COLO668 (cell line): ENCODE measurements at regions not wholly inside any gene's neighbourhood (a gene's known extent, or its start where the extent isn't known, plus 50 kb on each side); places are given as distances from the start of the nearest gene placed in this dataset.

Experiments used
- DNase-seq: peaks from one replicate; lab custom pipeline; 2025; ENCODE audit not compliant: unreplicated experiment; lab: John Stamatoyannopoulos, UW

DNA sequence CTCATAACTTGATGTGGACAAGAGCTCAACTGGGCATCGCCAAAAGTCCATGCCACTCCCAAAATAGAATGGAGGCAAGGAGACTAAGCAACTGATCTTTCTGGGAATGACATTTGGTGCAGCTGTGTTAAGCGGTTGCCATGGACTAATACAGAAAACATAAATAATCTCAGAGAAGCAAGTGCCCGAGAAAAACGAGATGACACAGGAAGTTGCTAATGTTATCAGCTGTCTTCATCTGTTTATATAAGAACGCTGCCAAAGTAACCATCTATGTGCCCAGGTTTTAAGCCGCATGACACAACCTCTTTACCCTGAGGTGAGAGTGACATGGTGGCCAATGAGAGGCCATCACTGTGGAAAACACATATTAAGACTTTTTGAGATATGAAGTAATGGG is 54.9 kb upstream of the SACS start:
- DNase-seq: peak; percentile 76

DNA sequence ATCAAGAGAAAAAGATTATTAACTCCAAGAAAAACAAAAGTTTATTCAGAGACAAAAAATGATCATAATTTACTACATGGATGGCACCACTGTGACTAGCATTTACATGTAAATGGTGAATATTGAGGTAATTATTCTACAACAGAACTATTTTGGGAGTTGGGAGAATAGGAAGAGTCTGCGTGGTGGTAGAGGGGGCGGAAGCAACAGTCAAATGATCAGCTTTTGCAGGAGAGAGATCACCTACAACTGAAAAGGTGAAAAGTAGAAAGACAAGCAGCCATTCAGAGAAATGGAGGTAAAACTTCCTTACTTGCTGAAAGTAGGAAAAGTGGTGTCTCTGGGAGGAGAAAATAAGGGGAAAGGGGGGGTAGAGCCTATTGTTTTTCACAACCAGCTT is 62.8 kb upstream of the SACS start:
- no peak for DNase-seq

DNA sequence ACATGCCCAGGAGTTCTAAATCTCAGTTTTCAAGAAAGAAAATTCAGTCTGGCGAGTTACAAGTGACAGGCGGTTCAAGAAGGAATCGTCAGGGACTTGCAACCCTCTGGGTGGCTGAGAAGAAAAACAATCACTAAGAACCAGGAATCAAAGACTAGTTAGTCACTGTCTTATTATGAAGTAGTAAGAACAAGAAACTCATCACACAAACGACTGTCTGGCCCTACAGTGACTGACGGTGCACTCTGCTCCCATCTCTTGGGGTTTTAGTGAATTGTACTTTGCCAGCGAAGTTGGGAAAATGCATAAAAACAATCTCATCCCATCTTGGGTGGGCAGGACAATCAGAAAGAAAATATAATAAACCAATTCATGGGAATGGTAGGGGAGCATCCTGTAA is 63.7 kb upstream of the SACS start:
- DNase-seq: no peak

DNA sequence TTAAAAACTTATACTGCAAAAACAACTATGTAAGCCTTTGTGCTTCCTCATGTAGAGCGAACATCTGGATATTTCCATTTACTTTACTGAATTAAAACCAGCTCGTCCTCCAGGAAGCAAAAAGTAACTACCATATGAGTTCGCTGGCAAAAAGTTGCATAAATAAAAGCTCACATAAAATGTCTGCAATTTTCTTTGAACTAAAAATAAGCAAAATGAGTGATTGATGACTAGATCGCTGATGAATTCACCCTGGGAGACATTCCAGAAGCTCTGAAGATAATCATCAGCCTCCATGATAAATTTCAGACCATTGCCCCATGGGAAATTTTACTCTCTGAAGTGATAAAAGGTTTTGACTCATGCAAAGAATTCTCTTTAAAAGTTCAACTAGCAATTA is 67.3 kb upstream of the SACS start:
- DNase-seq: no peak

DNA sequence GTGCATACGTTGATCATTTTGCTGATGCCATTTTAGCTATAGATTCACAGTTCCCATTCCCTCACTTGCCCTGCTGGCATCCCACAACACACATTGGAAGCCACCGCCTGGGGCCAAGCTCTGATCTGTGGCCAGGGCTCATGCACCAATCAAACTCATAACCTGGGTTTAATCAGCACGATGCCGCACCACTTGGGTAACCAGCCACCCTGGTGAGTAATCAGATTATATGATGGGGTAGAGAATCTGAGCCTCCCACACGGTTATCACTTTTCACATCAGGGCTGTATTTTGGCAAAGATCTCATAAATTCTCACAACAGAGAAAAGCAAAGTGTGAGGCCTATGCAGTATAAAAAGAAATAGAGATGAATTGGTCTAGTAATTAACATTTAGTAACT is 66.0 kb upstream of the TNFRSF19 start:
- no peak for DNase-seq

DNA sequence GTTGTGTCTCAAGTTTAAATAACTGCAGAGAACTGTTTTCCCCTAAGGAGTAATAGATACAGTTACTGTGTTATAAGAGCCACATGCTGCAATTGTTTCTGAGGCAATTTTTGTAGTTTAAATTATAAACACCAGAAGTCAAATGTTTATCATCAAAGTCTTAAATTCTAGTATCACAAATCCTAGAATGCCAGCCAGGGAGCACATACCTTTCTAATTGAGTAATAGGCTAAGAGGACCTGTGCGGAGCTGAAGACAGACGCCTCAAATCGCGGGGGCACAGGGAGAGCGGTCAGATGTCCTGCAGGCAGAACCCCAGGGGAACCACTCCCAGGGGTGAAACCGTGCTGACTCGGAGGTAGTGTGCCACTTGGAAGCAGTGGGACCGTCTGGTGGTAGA is 65.2 kb upstream of the TNFRSF19 start:
- DNase-seq: no peak

DNA sequence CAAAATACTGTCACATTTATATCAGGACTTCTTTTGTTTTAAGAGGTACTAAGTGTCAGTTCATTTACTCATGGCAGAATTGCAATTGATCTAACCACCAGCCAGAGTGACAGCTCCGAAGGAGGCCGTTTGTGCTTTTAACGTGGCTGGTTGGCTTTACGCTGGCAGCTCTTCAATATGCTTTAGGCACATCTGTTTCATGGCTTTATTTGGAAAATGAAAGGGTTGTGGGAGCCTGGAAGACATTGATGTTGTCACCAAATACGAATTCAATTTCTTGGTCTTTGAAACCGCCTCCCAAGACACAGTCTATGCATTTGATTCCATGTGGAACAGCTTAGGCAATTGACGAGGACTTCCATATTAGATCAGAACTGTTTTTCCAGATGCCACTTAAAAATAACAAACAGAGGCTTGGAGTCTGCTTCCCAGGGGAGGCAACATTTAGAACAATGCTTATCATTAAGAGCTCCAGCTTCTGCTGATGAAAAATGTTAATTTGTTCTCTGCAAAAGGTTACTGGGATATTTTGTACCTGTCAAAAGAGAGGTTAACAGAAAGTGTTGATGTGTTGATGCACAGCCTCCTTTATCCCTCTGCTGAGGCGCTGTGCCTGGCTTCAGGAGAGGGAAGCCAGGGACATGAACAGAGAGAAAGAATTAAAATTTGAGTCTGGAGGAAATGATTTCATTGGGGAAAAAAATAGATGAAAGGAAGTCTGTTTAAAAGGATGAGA is 64.0 kb upstream of the TNFRSF19 start:
- DNase-seq: no peak

DNA sequence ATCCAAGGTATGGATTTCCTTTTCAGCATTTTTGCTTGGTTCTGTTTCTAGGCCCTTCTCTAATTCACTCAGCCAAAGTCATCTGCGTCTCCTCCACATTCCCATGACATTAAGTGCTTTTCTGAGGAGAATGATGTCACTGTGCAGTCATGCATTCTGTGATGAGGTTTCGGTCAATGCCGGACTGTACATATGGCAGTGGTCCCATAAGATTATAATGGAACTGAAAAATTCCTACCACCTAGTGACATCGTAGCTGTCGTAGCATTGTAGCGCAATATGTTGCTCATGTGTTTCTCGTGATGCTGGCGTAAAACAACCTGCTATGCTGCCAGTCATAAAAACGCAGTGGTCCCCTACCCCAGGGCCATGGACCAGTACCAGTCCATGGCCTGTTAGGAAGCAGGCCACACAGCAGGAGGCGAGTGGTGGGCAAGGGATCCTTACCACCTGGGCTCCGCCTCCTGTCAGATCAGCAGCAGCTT is 63.4 kb upstream of the TNFRSF19 start:
- DNase-seq: no peak

DNA sequence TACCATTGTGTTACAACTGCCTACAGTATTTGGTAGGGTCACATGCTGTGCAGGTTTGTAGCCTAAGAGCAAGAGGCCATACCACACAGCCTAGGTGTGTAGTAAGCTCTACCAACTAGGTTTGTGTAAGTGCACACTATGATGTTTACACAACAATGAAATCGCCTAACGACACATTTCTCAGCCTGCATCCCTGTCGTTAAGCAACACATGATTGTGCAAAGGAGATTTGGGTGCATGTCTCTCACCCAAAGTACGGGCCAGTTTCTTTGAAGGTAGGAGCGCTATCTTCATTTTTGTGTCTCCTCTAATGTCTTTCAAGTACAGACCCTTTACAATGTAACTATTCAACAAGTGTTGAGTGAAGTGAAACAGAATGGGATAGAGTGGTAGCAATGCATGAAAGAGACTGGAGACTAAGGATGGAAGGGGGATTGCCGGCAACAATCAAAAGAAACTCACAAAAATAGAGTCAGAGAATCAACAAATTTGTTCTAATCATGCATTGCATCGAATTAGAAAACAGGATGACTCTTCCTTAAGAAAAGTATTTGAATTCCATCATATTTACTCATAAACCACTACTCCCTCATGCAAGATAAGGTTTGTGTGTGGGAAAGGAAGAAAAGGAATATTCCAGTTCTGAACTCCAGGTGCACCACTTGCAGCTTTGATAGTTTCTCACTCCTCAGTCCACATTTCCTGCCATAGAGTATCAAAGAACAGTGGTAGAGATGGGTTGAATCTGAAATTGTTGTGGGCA is 60.2 kb upstream of the TNFRSF19 start:
- DNase-seq: no peak

DNA sequence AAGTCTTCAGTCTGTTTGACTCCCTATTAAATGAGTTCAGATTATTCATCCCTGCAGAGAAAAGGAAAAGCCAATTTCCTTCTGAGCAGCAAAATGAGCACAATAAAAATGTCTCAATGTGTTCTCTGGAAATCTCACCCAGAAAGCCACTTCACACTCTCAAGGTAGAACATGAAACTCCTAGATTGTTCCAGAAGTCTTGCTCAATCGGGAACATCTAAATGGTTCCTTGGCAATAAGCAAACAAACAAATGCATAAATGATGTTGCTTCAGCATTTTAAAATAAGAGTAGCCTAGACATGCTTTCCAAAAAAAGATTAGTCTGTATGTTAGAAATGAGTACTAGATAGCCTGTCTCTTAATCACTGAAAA is 59.7 kb upstream of the TNFRSF19 start:
- DNase-seq: no peak

DNA sequence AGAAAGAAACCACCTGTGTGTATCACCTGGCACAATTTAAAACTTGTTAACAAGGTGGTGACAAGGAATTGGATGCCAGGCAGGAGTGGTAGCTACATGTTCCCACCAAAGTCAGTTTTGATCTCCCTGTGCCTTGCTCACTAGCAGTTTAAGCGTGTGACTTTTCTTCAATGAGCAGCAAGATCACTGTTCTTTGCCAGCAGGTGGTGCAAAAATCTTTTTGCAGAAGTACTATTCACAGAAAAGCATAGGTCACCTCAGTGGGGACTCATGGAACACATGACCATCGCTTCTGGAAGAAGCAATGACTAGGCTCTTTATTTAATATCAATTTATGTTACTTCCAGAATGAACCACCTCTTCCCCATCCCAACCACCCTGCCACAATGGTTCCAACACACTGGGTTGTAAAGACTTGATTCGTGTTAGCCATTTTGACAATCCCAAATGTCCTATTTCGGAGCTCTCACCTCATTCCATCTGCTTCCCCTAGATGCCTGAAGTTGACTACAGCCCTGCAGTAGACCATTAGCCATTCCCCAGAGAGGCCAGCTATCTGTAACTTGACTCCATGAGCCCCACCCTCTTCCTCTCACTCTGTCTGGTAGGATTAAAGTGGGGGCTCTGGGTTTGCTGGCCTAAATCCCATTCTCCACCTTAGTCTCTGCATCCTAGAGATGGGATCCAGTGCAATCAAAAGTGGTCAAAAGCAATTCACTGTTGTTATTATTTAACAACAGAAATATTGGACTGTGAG is 59.1 kb upstream of the TNFRSF19 start:
- DNase-seq: no peak

DNA sequence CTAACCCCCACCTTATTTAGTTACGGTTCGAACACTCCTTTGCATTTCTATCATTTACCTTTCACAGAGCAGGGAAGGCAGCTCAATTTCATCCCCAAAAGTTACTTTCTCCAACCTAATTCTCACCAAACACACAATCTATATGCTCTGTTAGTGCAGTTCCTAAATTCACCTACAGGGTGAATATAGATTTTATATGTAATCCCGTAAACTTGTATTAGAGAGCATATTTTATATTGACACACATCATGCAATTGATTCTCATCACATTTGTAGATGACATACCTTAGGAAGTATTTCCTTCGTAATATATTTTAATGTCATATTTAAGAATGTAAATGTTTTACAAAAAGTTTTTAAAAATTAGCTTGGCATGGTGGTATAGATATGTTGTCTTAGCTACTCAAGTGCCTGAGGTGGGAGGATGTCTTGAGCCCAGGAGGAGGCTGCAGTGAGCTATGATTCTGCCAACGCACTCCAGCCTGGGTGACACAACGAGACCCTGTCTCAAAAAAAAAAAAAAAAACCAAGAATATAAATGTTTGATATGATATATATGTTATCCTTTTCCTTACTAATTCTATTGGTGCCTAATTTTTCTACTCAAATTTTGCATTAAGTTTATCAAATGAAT is 57.3 kb upstream of the TNFRSF19 start:
- no peak for DNase-seq

DNA sequence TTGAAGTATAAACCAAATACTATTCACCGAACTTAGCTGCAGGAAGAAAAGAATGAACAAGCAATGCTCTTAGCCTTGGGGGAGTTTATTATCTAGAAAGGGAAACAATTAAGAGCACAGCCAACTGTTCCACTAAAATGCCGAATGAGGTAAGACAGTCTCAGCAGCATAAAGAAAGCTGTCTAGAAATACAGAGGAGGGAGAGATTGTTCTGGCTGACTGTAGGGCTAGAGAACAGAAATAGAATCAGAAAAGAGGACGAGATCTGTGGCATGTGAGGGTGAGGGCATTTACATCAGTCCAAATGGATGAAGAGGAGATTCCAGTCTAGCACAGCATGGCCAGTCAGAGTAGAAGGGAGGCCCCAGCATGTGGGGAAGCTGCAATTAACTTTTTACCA is 56.8 kb upstream of the TNFRSF19 start:
- no peak for DNase-seq

DNA sequence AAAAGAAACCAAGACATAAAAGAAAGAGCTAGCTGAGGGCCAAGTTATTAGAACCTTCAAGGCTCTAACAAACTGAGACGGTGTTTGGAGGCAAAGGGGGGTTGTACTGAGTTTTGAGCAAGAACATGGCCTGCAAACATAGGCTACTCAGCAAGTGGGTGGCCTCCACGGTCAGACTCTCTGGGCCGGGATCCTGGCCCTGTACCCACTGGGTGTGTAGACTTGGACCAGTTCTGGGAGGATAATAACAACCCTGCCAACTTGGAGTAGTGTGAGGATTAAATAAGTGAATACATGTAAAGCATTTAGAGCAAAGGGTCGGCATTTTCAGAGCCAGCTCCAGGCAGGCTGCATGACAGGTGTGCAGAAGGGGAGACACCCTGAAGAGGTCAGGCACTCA is 56.1 kb upstream of the TNFRSF19 start:
- no peak for DNase-seq

DNA sequence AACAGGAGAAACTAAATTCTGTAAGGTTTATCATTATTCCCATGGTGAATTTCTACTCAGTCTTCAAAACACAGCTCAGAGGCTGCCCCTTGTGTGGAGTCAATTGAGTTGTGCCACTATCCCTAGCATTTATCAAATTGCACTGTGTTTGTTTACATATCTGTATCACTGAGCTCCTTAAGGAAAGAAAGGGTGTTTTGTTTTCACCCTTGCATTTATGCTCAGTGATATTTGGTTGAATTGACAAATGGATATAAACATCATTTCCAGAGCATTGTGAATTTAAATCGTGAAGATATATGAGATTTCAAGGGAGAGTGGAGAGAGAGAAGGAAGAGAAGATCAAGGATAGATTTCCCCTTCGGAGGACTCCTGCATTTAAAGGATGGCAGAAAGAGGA is 55.1 kb upstream of the TNFRSF19 start:
- no peak for DNase-seq

DNA sequence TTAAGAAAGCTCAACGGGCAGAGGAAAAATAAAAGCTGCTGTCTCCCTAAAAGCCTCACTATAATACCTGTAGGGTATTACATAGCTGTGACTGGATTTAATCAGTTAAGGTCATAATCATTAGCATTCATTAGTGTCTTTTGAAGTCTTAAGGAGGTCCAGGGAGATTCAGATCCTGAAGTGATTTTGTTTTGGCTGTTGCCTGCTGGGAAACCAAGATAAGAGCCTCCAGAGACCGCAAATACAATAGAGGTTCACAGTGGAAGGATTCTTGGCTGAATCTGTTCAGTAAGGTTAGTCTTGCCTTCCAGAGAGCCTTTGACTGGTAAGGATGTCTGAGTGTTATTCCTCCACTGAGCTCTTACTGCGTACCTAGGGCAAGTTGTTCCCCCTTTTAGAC is 54.0 kb upstream of the TNFRSF19 start:
- no peak for DNase-seq

DNA sequence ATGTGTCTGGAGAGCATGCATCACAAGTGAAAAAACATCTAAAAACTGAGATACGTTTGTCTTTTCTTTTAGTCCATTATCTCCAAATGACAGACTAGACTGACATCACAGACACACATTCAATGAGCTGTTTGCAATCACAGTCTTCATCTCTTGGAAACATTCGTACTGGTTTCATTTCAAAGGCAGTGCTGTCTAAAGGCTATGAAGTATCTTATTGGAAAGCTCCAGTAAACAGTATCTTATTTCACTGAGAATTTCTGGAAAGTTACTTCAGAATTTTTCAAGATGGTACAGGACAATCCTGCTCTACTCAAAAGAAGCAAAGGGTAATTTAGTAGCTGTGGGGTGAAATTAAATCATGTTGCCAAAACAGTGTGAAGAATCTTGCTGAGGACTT is 53.5 kb upstream of the TNFRSF19 start:
- DNase-seq: no peak

DNA sequence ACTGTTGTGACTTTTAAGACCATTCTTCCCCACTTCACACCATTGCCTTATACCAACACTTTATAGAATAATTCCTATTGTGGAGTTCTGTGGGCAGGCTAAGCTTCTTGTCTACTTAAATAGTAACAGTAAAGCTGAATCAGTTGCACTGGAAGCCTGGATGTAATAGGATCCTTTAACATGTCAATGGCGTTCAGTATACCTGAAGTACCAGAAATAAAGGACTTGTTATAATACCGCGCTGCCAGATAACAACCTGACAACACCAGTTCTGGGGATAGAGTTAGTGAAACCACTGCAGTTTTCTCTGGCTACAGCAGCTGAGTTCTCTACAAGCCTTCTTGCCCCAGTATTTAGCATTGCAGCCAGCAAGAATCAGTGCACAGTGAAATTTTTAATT is 52.0 kb upstream of the TNFRSF19 start:
- no peak for DNase-seq
